NCI-H2081 (cell line): ENCODE measurements at regions not wholly inside any gene's neighbourhood (a gene's known extent, or its start where the extent isn't known, plus 50 kb on each side); places are given as distances from the start of the nearest gene placed in this dataset.
A peak's percentile ranks its signal among the peaks of the same experiment; 100 is the strongest.

ENCODE experiments used
- DNase-seq, 2 experiments: peaks; one replicate each; lab custom pipeline; 2025; lab: John Stamatoyannopoulos, UW

DNA sequence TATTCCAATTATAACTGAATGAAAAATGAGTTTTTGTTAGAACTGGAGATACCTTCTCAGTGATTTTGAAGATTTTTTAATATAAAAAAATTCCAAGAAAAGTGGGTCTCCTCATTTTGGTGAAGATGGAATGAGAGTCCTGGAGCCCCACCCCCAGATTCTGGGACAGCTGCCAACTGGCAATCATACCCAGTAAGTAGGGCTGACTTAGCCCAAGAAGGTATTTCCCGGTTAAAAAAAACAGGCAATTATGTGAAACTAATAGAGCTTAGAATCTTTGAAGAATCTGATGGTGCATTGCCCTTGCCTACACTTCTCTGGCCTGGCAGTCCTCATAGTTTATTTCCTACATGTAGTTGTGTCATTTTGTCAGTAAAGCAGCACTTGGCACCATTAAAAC lies 52.8 kb upstream of the VWDE start:
- DNase-seq: peak; percentile 29 to 77

DNA sequence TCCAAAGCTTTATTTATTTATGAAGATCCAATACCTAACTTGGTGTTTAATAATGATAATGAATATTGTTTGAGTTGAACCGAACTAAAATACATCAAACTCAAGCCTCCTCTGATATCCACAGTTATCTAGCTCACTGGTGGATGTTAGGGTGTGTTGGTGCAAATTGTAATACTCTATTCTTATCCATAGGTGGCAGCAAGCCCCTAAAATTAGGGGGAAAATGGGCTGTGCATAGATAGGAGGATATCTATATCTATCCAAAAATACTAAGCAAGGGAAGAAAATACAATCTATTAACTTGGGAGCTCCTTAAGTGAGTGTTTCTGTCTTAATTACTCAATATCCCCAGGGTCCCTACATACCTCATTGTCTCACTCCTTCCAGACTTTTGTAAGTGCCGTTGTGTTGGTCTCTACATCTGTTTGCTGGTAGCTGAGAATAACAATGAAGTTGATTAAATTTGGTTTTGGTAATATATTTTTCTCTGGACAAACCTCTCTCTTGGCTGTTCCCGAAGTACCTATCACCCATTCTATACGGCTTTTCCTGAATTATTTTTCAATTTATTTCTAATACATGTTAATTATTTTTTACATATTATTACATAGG lies 55.0 kb upstream of the VWDE start:
- peak; percentile 69 to 71 for DNase-seq

DNA sequence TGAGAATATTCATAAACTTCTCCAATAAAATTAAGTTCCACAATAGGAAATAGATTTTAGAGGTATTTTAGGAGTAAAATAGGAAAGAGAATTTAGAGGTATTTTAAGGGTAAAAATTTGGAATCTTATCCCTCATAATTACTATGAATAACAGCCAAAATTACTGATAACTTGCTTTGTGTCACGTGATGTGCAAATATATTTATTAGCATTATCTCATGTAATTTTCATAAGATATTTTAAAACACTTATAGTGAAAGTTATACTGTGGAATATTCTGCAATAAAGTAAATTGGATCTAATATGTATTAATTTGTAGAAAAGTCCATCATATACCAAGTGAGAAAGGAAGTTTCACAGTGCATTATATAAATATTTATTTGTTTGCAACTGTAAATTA lies 64.2 kb upstream of the VWDE start:
- no peak for DNase-seq

DNA sequence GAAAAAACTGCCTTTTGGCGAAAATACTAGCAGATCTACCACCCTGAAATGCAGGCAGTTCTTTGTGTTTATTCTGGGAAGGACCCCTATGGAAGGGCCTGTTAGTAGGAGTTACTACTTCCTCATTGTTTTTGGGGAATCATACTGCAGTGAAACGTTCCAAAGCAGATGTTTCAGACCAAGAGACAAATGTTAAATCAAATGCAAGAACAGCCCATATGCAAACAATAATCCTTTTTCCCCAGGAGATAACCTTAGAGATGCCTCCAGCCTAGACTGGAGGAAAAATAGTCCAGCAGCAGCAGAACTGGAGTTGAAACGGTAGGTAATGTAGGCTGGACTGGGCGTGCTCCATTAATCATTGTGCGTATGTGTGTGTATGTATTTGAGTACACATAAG lies 65.9 kb upstream of the VWDE start:
- no peak for DNase-seq

DNA sequence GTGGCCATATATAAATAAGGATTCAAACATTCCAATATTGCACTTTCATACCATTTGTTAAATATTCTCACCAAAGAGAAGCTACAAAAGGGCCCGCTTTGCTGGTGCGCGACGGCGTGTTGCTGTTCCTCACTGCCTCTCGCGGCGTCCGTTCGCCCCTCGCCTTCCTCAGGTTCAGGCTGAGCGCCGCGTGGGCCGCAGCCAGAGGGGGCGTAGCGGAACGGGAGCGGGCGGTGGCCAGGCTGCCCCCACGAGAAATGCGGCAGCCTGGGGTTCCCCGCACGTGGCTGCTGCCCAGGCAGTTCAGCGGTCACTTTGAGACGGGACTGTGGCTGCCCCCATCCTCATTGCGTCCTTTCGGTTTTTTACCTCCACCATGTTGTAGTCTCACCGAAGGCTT lies 67.3 kb upstream of the VWDE start:
- DNase-seq: no peak

DNA sequence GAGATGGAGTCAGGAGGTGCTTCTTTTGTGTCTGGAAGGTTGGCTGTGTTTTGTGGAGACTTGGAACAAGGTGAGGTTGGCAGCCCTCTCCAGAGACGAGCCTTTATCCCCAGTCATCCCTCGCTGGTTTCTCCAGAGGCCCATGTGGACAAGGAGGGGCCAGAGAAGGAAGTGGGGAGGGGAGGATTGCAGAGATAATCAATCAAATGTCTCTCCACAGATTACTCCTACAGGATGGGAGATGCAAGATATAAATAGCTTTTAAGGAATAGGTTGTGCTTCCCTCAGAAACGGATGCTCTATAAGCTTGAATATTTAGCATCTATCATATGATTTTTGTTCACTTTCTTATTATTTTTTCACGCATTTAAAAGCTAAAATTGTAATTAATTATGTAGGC lies 70.4 kb upstream of the VWDE start:
- no peak for DNase-seq

DNA sequence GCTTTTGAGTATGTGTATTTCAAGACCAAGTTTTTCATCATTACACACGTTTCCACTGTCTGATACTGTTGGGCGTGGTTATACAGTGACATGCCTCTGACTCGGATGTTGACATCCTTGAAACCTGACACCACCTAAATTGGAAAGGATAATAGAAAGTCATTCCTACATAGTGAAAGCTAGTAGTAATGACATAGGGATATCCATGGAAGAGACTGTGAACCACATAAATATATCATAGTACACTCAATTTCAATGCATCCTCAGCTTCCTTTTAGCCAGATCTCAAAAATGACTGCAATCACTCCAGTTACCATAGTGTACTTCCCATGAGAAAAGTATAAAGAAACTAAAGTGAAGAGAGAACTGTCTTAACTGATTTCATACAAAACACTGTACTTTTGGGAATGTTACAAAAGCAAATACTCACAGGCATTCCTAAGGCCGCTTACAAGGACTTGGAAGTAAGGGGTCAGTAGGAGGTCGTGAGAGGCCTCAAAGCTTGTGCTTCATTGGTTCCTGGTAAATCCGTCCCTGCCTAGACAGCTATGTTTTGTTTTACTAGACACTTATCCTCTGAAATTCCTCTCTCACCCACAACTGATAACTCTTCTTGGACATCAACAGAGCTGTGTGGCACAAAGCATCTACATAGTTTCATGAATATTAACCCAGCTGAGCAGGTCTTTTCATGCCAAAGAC lies 71.8 kb upstream of the VWDE start:
- DNase-seq: no peak

DNA sequence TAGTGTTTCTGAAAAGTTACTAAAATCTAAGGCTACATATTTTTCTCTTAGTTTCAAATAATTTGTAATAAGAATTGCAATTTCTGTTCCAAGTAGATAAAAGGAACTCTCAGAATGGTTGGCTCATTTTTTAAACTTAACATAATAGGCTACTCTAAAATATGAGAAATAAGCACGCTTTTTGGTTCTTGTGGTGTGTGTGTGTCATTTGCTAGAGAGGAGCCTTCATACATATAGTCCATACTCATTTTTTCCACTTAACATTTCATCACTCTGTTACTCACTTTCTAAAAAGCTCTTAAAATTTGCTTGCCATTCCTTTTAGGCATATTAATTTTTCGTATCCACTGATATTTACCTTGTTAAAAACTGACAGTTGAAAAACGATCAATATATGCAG lies 74.0 kb upstream of the VWDE start:
- no peak for DNase-seq

DNA sequence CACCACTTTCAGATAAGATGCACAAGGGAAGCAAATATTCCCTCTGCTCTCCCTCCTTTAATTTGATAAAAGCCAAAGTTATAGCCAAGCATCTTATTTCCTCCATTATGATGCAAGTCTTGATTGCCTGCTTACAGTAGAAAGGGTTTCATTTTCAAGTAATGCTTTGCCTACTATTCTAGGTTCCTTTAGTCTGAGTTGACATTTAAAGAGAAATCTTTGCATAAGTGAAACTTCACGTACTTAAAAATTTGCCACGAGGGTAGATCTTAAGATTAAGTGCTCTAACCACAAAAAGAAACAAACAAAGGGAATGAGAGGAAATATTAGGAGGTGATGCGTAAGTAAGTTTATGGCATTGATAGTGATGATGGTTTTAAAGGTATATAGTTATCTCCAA lies 78.1 kb upstream of the VWDE start:
- no peak for DNase-seq

DNA sequence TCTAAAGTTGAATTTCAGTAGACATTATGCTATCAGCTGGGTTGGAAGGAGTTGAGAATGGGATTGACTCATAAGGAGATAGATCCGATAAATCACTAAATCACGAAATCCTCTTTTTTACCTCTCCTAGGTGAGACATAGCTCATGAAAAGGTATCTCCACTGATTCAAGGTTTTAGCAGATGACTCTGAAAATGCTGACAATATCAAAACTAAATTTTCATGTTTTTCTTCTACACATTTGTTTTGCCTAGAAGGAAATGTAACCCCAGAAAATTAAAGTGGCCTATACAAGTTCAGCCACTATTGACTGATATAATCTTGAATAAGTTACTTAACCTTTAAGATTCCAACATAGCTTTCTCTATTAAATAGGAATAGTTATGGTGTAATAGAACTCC lies 82.2 kb upstream of the VWDE start:
- no peak for DNase-seq

DNA sequence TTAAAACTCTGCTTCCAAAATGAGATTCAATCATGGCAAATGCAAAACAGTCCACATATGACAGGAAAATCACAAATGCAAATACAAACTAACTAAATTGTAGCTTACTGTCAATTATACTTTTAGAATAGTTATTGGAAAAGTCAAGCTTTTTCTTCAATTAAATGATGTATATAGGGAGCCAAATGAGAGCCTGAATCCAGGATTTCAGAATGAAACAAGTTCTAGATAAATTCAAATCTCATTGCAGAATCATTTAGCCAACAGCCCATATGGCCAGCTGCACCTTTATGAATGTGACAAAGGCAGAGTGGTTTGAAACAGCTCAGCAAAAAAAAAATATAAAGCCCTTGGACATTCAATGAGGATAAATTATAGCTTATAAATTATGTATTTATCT lies 82.2 kb upstream of the SCIN start:
- peak in 1 of 2 experiments; percentile 18 for DNase-seq

DNA sequence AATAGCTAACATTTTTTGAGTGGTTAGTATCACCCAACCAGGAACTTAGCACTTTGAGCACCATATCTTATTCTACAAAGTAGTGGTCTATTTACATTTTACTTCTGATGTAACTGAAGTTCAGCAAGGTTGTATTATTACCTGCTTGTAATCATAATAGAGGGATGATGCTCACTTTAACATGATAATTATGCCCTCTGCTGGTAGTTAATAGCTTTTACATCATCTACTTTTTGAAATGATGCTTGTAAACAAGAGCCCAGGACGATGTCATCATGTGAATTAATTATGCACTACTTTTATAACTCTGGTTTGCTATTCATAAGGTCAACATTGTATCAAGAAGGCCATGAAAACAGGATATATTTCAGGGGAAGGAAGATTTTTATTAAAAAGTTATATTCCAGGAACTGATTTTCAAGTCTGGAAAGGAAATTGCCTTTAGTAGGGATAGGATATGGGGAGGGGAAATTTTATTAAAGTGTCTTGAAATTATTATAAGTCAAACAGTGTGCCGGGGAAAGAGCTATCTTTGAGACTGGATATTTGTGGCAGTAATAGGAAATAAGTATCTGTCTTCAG lies 80.3 kb upstream of the SCIN start:
- peak; percentile 61 to 75 for DNase-seq

DNA sequence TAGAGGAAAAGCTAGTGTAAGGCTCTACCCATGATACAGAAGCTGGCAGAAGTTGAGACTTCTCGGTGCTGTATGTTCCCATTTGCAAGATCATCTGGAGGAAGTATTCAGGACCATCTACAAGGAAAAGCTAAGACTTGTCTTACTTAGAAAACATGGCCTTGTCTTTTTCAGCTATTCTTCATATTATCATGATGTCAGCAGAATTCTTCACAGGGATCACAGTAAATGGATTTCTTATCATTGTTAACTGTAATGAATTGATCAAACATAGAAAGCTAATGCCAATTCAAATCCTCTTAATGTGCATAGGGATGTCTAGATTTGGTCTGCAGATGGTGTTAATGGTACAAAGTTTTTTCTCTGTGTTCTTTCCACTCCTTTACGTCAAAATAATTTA lies 79.6 kb upstream of the SCIN start:
- DNase-seq: no peak

DNA sequence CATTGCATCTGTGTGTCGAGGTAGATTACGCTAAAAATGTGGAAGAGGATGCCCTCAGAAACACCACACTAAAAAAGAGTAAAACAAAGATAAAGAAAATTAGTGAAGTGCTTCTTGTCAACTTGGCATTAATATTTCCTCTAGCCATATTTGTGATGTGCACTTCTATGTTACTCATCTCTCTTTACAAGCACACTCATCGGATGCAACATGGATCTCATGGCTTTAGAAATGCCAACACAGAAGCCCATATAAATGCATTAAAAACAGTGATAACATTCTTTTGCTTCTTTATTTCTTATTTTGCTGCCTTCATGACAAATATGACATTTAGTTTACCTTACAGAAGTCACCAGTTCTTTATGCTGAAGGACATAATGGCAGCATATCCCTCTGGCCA lies 79.0 kb upstream of the SCIN start:
- DNase-seq: no peak

DNA sequence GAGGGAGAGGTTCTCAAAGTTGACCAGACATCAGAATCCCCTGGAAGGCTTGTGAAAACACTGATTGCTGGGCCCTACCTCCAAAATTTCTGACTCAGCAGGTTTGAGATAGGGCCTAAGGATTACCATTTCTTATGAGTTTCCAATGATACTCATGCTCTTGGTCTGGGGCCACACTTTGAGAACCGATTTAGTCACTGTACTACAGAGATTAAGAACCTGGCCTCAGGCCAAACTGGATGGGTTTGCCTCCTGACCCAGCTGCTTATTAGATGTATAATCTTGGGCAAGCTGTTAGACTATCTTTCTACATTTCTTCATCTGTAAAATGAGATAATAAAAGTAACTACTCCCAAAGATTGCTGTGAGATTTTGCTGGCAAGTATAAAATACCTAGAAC lies 77.1 kb upstream of the SCIN start:
- DNase-seq: no peak

DNA sequence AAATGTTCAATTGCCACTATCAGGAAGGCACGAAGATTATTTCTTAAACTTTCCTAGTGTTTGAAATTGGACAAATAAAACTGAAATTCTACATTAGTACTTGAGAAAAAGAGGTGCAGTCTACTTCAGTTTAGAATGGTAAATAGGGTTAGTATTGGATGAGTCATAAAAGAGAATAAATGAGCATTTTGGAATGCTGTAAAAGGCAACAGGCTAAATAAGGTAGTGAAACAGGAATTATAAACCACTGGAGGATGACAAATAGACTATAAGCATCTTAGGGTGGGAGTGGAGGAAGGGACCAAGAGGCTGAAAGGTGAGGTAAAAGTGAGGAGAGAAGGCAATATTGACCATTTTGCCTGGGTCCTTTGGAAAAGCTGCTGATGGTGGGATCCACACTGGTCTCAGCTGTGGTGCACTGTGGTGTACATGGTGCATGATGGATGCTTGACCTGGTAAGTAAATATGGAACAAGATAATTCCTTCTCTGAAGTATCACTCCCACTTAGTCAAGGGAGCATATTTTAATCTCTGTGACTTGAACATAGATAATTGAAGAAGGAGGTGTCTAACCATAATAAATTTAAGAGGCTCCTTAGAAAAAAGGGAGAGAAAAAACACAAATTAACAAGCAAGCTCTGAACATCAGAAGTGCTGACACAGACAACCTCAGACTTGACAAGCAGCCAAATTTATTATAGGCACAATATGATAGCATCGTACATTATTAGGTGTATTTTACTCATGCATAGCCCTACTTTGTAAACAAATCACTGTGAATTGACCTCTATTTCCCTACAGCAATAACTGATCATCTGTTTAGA lies 76.4 kb upstream of the SCIN start:
- DNase-seq: no peak

DNA sequence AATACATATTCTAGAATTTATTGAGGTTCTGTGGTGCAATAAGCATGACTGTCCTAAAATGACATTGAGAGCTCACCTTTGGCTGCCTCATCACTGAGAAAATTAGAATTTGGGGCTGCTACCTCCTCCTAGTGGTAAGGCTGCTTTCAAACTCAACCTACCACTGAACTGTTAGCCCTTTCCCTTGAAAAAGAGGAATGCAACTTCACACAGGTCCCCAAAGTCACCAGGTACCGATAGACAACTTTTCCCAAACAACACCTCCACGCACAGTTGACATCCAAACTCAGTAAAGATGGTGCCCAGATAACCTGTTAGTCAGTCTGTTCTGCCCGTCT lies 75.9 kb upstream of the SCIN start:
- no peak for DNase-seq

DNA sequence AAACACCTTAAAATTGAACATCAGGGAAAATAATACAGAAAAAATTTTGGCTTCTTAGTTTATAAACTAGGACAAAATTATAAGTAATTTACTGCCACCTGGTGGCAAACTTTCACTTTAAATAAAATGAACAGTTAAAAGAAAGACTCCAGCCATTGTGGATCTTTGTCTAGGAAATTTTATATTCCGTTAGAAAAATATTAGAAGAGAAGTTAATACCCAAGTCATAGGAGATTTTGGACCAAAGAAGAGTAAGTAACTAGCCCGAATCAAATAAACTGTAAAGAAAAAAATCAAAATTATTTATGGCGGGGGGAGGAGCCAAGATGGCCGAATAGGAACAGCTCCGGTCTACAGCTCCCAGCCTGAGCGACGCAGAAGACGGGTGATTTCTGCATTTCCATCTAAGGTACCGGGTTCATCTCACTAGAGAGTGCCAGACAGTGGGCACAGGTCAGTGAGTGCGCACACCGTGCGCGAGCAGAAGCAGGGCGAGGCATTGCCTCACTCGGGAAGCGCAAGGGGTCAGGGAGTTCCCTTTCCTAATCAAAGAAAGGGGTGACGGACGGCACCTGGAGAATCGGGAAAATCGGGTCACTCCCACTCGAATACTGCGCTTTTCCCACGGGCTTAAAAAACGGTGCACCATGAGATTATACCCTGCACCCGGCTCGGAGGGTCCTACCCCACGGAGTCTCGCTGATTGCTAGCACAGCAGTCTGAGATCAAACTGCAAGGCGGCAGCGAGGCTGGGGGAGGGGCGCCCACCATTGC lies 73.4 kb upstream of the SCIN start:
- peak; percentile 75 to 81 for DNase-seq

DNA sequence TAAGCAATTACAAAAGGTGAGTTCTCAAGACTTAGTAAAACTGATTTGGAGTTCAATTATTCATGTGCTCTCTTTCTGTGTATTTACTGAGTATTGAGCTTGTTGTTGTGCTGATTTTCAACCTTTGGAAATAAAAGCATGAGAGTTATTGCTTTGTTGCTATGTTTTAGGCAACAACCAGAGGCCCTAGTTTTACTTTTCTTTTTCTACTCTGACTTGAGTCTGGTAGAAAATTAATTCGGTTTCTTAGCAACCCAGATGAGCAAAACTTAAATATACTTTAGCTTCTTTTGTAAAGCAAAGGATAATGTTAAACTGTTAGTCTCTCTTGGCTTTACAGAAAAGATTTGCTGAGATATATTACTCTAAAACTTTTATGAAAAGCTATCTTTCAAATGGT lies 66.4 kb upstream of the SCIN start:
- no peak for DNase-seq

DNA sequence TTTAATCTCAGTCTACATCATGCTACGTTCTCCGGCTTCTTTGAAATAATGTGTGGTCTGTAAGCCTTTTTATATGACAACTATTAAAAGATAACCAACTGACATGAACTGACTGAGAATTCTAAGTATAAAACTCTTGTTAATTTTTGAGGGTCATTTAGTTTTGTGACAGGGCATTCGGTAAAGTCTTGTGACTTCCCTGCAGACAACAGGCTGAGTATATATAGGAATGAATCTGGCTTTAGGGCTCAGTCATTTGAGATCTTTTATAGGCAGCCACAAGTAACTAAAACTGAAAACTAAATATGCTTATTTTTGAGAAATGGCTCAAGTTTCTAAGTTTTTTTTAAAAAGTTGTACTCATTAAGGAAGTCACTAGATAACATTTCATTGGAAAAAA lies 62.5 kb upstream of the SCIN start:
- DNase-seq: no peak

DNA sequence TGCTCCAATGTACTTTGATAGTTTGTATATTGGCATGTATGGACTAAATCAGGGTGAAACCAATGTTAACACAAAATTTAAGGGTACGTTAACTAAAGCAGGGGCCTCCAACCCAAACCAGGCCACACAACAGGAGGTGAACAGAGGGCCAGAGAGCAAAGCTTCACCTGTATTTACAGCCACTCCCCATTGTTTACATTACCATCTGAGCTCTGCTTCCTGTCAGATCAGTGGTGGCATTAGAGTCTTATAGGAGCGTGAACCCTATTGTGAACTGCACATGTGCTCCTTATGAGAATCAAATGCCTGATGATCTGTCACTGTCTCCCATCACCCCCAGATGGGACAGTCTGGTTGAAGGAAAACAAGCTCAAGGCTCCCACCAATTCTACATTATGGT lies 62.0 kb upstream of the SCIN start:
- peak in 1 of 2 experiments; percentile 45 for DNase-seq

DNA sequence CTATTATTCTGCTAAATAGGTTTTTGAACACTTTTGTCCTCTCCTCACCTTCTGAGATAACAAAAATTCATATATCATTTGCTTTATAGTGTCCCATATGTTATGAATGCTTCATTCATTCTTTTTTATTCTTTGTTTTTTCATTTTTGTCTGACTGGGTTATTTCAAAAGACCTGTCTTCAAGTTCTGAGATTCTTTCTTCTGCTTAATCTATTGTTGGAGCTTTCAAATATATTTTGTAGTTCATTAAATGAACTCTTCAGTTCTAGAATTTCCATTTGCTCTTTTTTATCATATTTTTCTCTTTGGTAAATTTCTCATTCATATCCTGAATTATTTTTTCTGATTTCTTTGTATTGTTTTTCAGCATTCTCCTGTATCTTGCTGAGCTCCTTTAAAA lies 53.1 kb upstream of the SCIN start:
- no peak for DNase-seq
